ENCODE measurements at regions not wholly inside any gene's neighbourhood (a gene's known extent, or its start where the extent isn't known, plus 50 kb on each side); places are given as distances from the start of the nearest gene placed in this dataset.
A peak's percentile ranks its signal among the peaks of the same experiment; 100 is the strongest.

- no peak overlapping the region for H3K27ac ChIP-seq (ENCODE audit: low read depth in 1 of 2, low read length in 1 of 2)
- no peaks in the 10 kb centered on the region for H3K36me3 ChIP-seq (ENCODE audit: control insufficient read depth in 2 of 2, insufficient read depth in 2 of 2, low read length in 1 of 2)
- H3K4me3 ChIP-seq (ENCODE audit: low read length in 2 of 2), result no peak overlapping the region
- DNase-seq (ENCODE audit: low read depth in 6 of 9, low spot score in 9 of 9), result no peak
- no peaks in the 10 kb centered on the region for H3K27me3 ChIP-seq (ENCODE audit: control insufficient read depth in 2 of 2, insufficient read depth in 1 of 2, low read length in 1 of 2)
- 94% methylated on average over 1 of the region's 1 CpG for WGBS
- no peaks in the 10 kb centered on the region for H3K4me1 ChIP-seq (ENCODE audit: control insufficient read depth in 2 of 2, insufficient read depth in 2 of 2, low read length in 2 of 2)
- H3K9me3 ChIP-seq (ENCODE audit: control insufficient read depth in 2 of 2, insufficient read depth in 1 of 2, low read length in 1 of 2), result no peaks in the 10 kb centered on the region
Observed at GRCh38 chr4:42789041-42789567, 103.4 kb upstream of the GRXCR1 start.

GRCh38 chr4:42787079-42787463 is 105.4 kb upstream of the GRXCR1 start:
- DNase-seq (ENCODE audit: low read depth in 6 of 9, low spot score in 9 of 9), result no peak
- Histone ChIP-seq H3K36me3 (ENCODE audit: control insufficient read depth in 2 of 2, insufficient read depth in 2 of 2, low read length in 1 of 2) (no peaks in the 10 kb centered on the region), H3K27ac (ENCODE audit: low read depth in 1 of 2, low read length in 1 of 2) (no peak overlapping the region), H3K4me3 (ENCODE audit: low read length in 2 of 2) (no peak overlapping the region), H3K4me1 (ENCODE audit: control insufficient read depth in 2 of 2, insufficient read depth in 2 of 2, low read length in 2 of 2) (no peaks in the 10 kb centered on the region), H3K9me3 (ENCODE audit: control insufficient read depth in 2 of 2, insufficient read depth in 1 of 2, low read length in 1 of 2) (no peaks in the 10 kb centered on the region), H3K27me3 (ENCODE audit: control insufficient read depth in 2 of 2, insufficient read depth in 1 of 2, low read length in 1 of 2) (no peaks in the 10 kb centered on the region)
- WGBS, result 89% methylated on average over 6 of the region's 6 CpGs

GRCh38 chr4:42786350-42787078 is 106.0 kb upstream of the GRXCR1 start:
- no peak for DNase-seq (ENCODE audit: low read depth in 6 of 9, low spot score in 9 of 9)
- no peak overlapping the region for H3K4me3 ChIP-seq (ENCODE audit: low read length in 2 of 2)

GRCh38 chr4:42785817-42786216 is 106.7 kb upstream of the GRXCR1 start:
- no peak overlapping the region for H3K4me3 ChIP-seq (ENCODE audit: low read length in 2 of 2)
- 96% methylated on average over 5 of the region's 5 CpGs for WGBS
- H3K27ac ChIP-seq (ENCODE audit: low read depth in 1 of 2, low read length in 1 of 2), result no peak overlapping the region
- no peaks in the 10 kb centered on the region for H3K36me3 ChIP-seq (ENCODE audit: control insufficient read depth in 2 of 2, insufficient read depth in 2 of 2, low read length in 1 of 2)
- H3K9me3 ChIP-seq (ENCODE audit: control insufficient read depth in 2 of 2, insufficient read depth in 1 of 2, low read length in 1 of 2), result no peaks in the 10 kb centered on the region
- no peaks in the 10 kb centered on the region for H3K4me1 ChIP-seq (ENCODE audit: control insufficient read depth in 2 of 2, insufficient read depth in 2 of 2, low read length in 2 of 2)
- no peaks in the 10 kb centered on the region for H3K27me3 ChIP-seq (ENCODE audit: control insufficient read depth in 2 of 2, insufficient read depth in 1 of 2, low read length in 1 of 2)
- no peak for DNase-seq (ENCODE audit: low read depth in 6 of 9, low spot score in 9 of 9)

More at GRCh38 chr4:42786350-42787078, 106.0 kb upstream of the GRXCR1 start:
- H3K27ac ChIP-seq (ENCODE audit: low read depth in 1 of 2, low read length in 1 of 2), result no peak overlapping the region
- no peaks in the 10 kb centered on the region for H3K4me1 ChIP-seq (ENCODE audit: control insufficient read depth in 2 of 2, insufficient read depth in 2 of 2, low read length in 2 of 2)
- H3K9me3 ChIP-seq (ENCODE audit: control insufficient read depth in 2 of 2, insufficient read depth in 1 of 2, low read length in 1 of 2), result no peaks in the 10 kb centered on the region
- no peaks in the 10 kb centered on the region for H3K36me3 ChIP-seq (ENCODE audit: control insufficient read depth in 2 of 2, insufficient read depth in 2 of 2, low read length in 1 of 2)
- 81% methylated on average over 6 of the region's 6 CpGs for WGBS
- no peaks in the 10 kb centered on the region for H3K27me3 ChIP-seq (ENCODE audit: control insufficient read depth in 2 of 2, insufficient read depth in 1 of 2, low read length in 1 of 2)

GRCh38 chr4:42781315-42781714 is 111.2 kb upstream of the GRXCR1 start:
- H3K9me3 ChIP-seq (ENCODE audit: control insufficient read depth in 2 of 2, insufficient read depth in 1 of 2, low read length in 1 of 2), result no peaks in the 10 kb centered on the region
- WGBS, result 62% methylated on average over 2 of the region's 2 CpGs
- H3K27ac ChIP-seq (ENCODE audit: low read depth in 1 of 2, low read length in 1 of 2), result no peak overlapping the region
- no peak overlapping the region for H3K4me3 ChIP-seq (ENCODE audit: low read length in 2 of 2)
- no peaks in the 10 kb centered on the region for H3K4me1 ChIP-seq (ENCODE audit: control insufficient read depth in 2 of 2, insufficient read depth in 2 of 2, low read length in 2 of 2)
- H3K36me3 ChIP-seq (ENCODE audit: control insufficient read depth in 2 of 2, insufficient read depth in 2 of 2, low read length in 1 of 2), result no peaks in the 10 kb centered on the region
- no peaks in the 10 kb centered on the region for H3K27me3 ChIP-seq (ENCODE audit: control insufficient read depth in 2 of 2, insufficient read depth in 1 of 2, low read length in 1 of 2)
- no peak for DNase-seq (ENCODE audit: low read depth in 6 of 9, low spot score in 9 of 9)

GRCh38 chr4:42778349-42778748 is 114.2 kb upstream of the GRXCR1 start:
- Histone ChIP-seq H3K4me3 (ENCODE audit: low read length in 2 of 2) (no peak overlapping the region), H3K9me3 (ENCODE audit: control insufficient read depth in 2 of 2, insufficient read depth in 1 of 2, low read length in 1 of 2) (no peaks in the 10 kb centered on the region), H3K27me3 (ENCODE audit: control insufficient read depth in 2 of 2, insufficient read depth in 1 of 2, low read length in 1 of 2) (no peaks in the 10 kb centered on the region), H3K27ac (ENCODE audit: low read depth in 1 of 2, low read length in 1 of 2) (no peak overlapping the region), H3K36me3 (ENCODE audit: control insufficient read depth in 2 of 2, insufficient read depth in 2 of 2, low read length in 1 of 2) (no peaks in the 10 kb centered on the region), H3K4me1 (ENCODE audit: control insufficient read depth in 2 of 2, insufficient read depth in 2 of 2, low read length in 2 of 2) (no peaks in the 10 kb centered on the region)
- 80% methylated on average over 6 of the region's 6 CpGs for WGBS
- no peak for DNase-seq (ENCODE audit: low read depth in 6 of 9, low spot score in 9 of 9)

GRCh38 chr4:42768125-42768748 is 111.3 kb upstream of the ATP8A1 start:
- WGBS, result 82% methylated on average over 4 of the region's 4 CpGs
- Histone ChIP-seq H3K27ac (ENCODE audit: low read depth in 1 of 2, low read length in 1 of 2) (no peak overlapping the region), H3K9me3 (ENCODE audit: control insufficient read depth in 2 of 2, insufficient read depth in 1 of 2, low read length in 1 of 2) (no peaks in the 10 kb centered on the region), H3K27me3 (ENCODE audit: control insufficient read depth in 2 of 2, insufficient read depth in 1 of 2, low read length in 1 of 2) (no peaks in the 10 kb centered on the region), H3K36me3 (ENCODE audit: control insufficient read depth in 2 of 2, insufficient read depth in 2 of 2, low read length in 1 of 2) (no peaks in the 10 kb centered on the region), H3K4me1 (ENCODE audit: control insufficient read depth in 2 of 2, insufficient read depth in 2 of 2, low read length in 2 of 2) (no peaks in the 10 kb centered on the region), H3K4me3 (ENCODE audit: low read length in 2 of 2) (no peak overlapping the region)
- DNase-seq (ENCODE audit: low read depth in 6 of 9, low spot score in 9 of 9), result peak in 3 of 9 donors; percentile 4 to 24 (median 14)

- H3K27ac ChIP-seq (ENCODE audit: low read depth in 1 of 2, low read length in 1 of 2), result no peak overlapping the region
- 93% methylated on average over 9 of the region's 9 CpGs for WGBS
- H3K4me1 ChIP-seq (ENCODE audit: control insufficient read depth in 2 of 2, insufficient read depth in 2 of 2, low read length in 2 of 2), result no peaks in the 10 kb centered on the region
- DNase-seq (ENCODE audit: low read depth in 6 of 9, low spot score in 9 of 9), result no peak
- no peak overlapping the region for H3K4me3 ChIP-seq (ENCODE audit: low read length in 2 of 2)
- no peaks in the 10 kb centered on the region for H3K36me3 ChIP-seq (ENCODE audit: control insufficient read depth in 2 of 2, insufficient read depth in 2 of 2, low read length in 1 of 2)
- no peaks in the 10 kb centered on the region for H3K27me3 ChIP-seq (ENCODE audit: control insufficient read depth in 2 of 2, insufficient read depth in 1 of 2, low read length in 1 of 2)
- no peaks in the 10 kb centered on the region for H3K9me3 ChIP-seq (ENCODE audit: control insufficient read depth in 2 of 2, insufficient read depth in 1 of 2, low read length in 1 of 2)
Observed at GRCh38 chr4:42767669-42768068, 110.8 kb upstream of the ATP8A1 start.

- H3K36me3 ChIP-seq (ENCODE audit: control insufficient read depth in 2 of 2, insufficient read depth in 2 of 2, low read length in 1 of 2), result no peaks in the 10 kb centered on the region
- WGBS, result 92% methylated on average over 2 of the region's 2 CpGs
- no peak overlapping the region for H3K27ac ChIP-seq (ENCODE audit: low read depth in 1 of 2, low read length in 1 of 2)
- DNase-seq (ENCODE audit: low read depth in 6 of 9, low spot score in 9 of 9), result no peak
- no peaks in the 10 kb centered on the region for H3K27me3 ChIP-seq (ENCODE audit: control insufficient read depth in 2 of 2, insufficient read depth in 1 of 2, low read length in 1 of 2)
- H3K4me1 ChIP-seq (ENCODE audit: control insufficient read depth in 2 of 2, insufficient read depth in 2 of 2, low read length in 2 of 2), result no peaks in the 10 kb centered on the region
- no peaks in the 10 kb centered on the region for H3K9me3 ChIP-seq (ENCODE audit: control insufficient read depth in 2 of 2, insufficient read depth in 1 of 2, low read length in 1 of 2)
- H3K4me3 ChIP-seq (ENCODE audit: low read length in 2 of 2), result no peak overlapping the region
Observed at GRCh38 chr4:42761804-42762203, 104.9 kb upstream of the ATP8A1 start.

Data from thymus (tissue), 11 donors.